ENCODE measurements at regions not wholly inside any gene's neighbourhood (a gene's known extent, or its start where the extent isn't known, plus 50 kb on each side); places are given as distances from the start of the nearest gene placed in this dataset.

DNA sequence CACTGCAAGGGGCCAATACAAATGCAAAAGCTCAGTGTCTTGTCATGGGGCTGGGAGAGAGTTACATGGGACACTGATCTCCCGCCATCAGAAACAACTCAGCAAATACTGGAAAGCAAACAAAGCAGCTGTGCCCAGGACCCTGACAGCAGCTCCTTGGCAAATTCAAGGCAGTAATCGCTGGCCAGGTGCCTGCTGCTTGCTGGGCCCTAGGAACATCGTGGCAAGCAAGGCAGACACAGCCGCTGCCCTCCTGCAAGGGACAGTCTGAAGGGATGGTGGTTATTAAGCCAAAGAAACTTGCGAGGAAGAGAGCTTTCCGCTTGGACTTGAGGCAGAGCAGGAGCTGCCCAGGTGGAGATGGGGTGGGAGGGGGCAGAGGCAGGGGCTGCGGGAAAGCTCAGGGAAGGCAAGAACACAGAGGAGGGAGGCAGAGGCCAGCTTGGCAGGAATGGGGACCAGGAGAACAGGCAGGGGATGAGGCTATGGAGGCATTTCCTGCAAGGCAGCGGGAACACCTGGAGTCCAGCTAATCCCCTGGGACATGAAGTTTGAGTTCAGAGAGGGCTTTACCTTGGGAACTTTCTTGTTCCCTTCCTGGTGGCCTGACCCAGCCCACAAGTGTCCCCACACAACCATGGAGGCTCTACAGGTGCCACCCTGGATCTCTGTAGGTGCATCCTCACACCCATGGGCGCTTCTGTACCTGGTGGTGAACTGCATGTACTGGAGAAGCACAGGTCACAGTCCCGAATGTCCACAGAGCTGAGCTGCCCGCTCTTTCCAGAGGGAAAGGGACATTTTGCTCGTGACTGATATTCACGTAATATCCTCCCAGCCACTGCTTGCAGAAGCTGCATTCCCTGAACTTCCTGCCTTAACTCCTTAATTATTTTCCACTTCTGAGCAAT is 78.7 kb upstream of the ATP2B2 start:
- DNase-seq (ENCODE audit: insufficient read length, low spot score): no peak
- no peak for FAIRE-seq

DNA sequence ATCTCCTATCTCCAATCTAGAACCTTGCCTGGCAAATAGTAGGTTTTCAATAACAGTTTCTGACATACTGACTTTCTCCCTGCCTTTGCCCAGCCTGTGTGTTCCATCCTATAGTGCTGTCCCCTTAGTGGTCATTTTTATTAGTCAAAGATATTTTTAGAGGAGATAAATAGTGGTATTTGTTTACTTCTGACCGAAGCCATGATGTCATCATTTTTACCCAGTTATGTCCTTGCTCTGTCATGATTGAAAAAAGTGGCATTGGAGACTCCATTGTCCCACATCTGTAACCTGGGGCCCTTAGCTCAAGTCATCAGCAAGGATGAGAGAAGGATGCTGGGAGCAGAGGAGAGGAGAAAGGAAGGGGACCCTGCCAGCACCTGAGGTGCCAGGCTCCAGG is 80.6 kb upstream of the ATP2B2 start:
- DNase-seq (ENCODE audit: insufficient read length, low spot score) (no peak), FAIRE-seq (no peak)

DNA sequence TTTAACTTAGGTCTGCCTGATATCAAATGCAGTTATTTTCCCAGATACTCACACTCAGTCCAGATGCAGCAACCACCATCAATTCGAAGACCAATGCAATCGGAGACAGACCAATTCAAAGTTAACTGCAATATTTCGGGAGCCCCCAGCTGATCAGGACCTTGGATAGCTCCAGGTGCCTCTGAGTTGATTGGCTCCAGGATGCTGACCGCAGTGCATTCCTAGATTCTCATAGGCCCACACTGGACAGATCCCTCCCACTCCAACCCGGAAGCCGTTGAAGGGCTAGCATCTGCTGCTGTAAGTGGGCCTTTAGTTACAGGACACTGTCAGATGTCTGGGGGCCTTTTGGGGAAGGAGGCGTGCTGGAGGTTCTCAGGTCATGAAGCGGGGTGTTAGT is 89.5 kb upstream of the ATP2B2 start:
- peak; percentile 28 for FAIRE-seq
- peak; percentile 32 for DNase-seq (ENCODE audit: insufficient read length, low spot score)

DNA sequence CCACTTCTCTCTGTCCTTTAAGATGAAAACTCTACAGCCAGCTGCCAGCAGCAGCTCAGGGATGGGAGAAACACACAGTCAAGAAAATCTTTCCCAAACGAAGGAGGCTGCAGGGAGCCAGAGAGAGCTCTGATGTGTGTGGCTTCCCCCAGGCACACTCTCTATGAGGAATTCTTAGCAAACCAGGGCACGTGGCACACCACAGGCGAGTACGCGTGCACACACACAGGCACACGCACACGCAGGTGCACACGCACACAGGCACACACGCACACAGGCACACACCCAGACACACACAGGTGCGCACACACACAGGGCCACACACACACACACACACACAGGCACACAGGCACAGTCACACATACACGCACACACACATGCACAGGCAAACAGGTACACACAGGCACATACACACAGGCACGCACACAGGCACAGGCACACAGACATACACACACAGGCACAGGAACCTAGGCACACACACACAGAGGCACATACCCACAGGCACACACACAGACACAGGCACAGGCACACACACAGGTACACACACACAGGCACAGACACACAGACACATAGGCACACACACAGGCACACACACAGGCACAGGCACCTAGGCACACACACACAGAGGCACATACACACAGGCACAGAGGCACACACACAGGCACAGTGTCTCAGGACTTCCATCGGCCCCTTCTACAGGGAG is 91.5 kb upstream of the ATP2B2 start:
- FAIRE-seq: no peak
- no peak for DNase-seq (ENCODE audit: insufficient read length, low spot score)

DNA sequence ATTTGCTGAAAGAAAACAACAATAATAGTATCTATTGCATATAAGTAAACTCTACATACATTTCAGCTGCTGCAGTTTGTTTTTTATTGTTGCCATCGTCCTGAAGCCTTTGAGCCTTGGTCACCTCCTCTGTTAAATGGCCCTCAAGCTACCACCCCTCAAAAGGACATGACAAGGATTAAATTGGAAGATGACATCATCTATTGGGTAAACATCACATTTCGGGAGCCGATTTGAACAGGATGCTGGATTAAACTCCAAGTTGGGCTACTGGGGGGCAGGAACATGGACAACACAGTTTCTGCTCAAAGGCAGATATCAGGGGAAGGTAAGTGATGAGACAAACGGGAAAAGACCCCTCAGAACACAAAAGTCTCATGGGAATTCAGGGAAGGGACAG is 92.3 kb upstream of the ATP2B2 start:
- FAIRE-seq (no peak), DNase-seq (ENCODE audit: insufficient read length, low spot score) (no peak)

DNA sequence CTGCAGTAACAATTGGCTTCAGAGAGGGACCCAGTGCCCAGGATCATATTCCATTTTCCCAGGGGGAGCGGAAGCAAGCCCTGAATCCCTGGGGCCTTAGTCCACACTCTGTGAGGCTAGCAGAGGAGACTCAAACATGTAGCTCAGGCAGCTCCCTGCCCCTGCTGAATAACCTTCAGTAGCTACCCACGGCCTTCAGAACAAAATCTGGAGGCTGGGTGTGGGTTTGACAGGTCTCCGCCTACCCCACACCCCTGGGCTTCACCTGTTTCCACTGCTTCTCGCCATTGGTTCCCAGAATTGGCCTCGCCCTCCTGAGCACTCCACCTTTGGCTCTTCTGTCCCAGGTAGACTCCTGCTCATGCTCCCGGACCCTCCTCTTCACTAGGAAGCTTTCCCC is 93.6 kb upstream of the ATP2B2 start:
- no peak for FAIRE-seq
- DNase-seq (ENCODE audit: insufficient read length, low spot score): no peak

DNA sequence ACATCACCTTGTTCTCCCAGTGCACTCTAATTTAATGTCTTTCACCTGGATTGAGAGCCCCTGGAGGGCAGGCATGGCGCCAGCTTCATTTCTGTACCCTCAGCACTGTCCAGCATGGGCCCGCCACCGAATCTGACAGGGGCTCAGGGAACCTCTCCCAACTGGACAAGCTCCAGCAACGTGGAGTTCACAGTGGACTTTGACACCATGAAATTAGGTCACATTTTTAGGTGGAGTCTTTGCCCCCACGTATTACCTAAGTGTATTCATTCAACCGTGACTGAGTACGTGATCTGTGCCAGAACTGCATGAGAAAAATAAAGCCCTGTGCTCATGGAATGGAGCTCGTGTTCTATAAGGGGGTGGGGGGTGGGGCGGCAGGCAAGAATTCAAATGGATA is 94.1 kb upstream of the ATP2B2 start:
- DNase-seq (ENCODE audit: insufficient read length, low spot score) (no peak), FAIRE-seq (no peak)

DNA sequence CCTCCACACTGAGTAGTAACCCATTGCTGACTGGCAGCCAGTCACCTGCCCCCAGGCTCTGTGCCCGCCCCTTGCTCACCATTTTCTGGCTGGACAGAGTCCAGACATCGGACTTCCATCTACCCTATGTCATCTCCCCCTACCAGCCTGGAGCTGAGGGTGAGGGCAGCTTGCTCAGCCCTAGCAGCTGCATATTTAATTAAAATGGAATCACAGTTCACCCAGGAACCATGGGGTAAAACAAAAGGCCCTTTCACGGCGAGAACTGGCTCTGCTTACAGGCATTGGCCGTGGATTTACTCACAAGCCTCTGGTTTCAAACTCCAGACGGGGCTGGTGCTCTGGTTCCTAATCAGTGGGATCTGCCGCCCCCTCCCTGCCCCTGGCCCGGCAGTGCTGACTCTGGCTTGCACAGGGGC is 94.9 kb upstream of the ATP2B2 start:
- FAIRE-seq (no peak), DNase-seq (ENCODE audit: insufficient read length, low spot score) (no peak)

DNA sequence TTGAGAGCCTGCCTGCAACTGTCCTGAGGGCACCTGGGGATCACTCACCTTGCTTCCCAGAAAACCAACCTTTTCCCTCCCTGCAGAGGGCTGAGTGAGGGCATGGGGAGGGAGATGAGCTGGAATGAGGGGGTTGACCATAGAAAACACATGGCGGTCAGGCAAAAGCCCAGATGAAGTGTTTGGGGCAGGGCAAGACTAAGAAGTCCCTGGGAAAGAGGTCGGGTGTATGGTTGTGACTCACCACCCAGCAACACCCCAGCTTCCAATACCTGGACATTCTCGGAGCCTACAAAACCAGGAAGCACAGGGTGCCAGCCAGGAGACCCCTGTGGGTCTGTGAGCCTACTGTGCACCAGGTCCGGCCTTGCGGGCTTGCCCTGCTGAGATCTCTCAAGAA is 95.3 kb upstream of the ATP2B2 start:
- FAIRE-seq (no peak), DNase-seq (ENCODE audit: insufficient read length, low spot score) (no peak)

DNA sequence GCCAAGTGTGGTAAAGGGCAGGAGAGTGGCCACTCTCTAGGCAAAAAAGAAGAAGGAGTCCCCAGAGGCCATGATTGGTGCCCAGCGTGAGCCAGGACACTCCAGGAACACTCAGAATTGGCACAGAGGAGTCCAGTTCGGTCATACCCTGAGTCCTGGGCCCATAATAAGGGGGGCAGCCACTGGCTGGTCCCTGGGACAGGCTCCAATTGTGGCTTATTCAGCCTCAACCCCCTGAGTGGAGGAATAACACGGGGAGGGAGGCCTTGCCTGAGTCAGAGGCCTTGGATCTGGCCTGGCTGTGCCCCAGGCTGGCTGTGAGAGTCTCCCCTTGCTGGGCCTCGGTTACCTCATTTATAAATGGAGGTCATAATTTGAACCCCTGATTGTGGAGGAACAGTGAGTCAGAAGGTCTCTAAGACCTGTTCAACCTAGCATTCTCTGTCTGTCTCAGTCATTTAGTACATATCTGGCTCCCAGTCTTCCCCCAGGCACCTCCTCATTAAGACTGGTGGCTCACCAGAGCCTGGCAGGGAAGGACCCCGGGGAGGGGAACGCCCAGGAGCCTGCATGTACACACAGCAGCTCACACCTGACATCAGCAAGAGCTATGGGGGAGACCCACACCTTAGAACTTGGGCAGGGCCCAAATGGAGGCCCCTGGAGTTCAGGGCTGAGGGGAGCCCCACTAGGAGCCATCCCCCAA is 95.9 kb upstream of the ATP2B2 start:
- FAIRE-seq (no peak), DNase-seq (ENCODE audit: insufficient read length, low spot score) (no peak)

DNA sequence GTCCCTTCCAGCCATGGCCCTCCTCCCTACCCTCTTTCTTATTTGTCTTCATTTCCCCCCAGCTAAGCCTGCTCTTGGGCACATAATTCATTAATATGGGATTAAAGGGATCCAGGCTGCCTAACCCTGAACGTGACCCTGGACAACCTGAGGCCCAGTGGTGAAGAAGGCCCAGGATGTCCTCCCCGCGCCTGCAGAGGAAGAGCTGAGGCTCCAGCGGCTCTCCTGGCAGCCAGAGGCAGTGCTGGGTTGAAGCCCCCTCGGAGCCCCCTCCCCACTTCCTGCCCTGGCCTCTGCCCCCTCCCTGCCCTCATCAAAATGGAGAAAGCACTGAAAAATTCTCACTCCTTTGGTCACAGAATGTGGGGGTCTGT is 96.5 kb upstream of the ATP2B2 start:
- no peak for FAIRE-seq
- no peak for DNase-seq (ENCODE audit: insufficient read length, low spot score)

DNA sequence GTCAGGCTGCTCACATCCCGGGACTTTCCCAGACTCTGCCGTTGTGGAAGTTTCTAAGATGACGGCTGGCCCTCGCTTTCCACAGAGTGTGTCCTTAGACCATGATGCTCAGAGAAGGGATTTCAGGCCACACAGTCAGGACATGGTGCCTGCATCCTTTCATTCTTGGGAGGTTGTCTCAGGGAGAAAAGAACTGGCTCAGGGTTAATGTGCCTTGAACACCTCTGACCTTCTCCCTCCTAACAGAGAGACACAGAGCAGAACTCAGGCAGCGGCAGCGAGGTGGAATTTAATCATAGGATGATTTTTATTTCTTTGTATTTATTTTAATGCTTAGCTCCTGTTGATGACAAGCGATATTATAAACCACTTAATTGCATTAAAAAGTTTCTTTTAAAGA is 96.9 kb upstream of the ATP2B2 start:
- DNase-seq (ENCODE audit: insufficient read length, low spot score) (no peak), FAIRE-seq (no peak)

DNA sequence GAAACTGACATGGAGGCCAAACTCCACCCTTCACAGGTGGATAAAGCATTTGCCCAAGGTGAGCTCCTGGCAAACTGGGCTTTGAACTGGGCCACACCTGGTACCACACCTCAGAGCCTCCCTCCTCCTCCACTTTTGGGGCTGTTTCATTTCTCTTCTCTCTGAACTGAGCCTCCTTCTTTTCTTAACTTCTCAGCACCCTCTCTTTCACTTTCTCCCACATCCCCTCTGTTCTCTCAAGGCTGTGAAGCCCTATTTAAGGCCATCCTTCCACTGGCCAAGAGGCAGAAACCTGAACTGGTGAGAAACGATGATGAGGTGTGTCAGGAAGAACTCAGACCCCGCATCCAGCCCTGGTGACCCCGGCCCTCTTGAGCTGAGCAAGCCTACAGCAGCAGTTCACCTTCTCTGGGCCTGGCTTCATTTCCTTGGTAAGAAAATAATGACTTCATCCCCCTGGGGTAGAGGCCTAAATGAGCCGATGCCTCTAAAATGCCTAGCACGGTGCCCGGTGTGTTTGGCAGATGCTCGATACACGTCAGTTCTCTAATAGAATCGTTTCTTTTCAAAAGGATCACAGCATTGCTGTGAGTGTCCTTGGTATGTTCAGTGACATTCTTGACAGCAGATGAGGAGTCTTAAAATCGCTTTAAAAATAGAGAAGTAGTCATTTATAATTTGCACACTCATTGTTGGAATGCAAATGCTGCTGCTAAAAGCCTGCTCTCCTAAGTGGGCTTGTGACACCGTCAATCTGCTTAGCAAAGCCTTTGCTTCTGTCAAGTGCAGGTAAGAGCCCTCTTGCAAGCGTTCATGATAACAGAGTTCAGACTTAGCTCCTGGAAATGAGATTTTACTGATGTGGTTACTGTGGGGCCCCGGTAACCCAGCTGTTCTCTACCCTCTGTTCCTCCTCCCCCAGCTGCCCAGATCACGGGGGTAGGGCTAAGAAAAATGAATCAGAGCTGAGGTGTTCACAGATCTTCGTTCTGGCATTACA is 97.7 kb upstream of the ATP2B2 start:
- DNase-seq (ENCODE audit: insufficient read length, low spot score) (no peak), FAIRE-seq (no peak)

DNA sequence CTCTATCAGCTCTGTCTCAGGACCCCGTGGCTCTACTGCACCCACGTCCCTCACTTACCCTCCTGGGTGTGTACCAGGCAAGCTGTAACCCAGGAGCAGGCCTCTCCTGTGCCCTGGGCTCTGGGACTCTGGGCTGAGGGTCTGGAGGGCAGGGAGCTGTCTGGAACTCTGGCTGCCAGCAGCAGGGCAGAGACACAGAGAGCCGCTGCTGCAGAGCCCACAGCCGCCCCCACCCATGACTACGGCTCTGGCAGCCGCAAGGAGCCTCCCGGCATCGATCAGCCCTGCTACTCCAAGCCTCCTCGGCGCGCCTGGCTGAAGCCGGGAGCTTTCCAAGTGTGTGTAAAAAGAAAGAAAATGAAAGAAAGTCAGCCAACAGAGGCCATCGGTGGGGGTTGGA is 103.7 kb upstream of the ATP2B2 start:
- DNase-seq (ENCODE audit: insufficient read length, low spot score) (no peak), FAIRE-seq (no peak)

DNA sequence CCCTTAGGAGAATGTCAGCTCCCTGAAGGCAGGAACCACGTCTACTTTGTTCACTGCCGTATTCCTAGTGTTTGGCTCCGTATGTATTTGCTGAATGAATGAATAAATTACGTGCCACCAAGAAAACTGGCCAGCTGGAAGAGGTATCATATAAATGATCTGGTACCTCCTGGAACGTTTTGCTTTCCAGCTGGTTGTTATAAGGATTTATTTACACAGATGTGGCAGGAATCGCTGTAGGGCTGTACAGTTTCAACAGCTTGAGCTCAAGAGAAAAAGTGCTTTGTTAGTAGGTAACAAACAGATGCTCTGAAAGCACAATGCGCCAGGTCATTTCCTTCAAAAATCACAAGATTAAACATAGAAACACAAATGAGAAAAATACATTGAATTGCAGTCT is 108.8 kb upstream of the ATP2B2 start:
- FAIRE-seq (no peak), DNase-seq (ENCODE audit: insufficient read length, low spot score) (no peak)

DNA sequence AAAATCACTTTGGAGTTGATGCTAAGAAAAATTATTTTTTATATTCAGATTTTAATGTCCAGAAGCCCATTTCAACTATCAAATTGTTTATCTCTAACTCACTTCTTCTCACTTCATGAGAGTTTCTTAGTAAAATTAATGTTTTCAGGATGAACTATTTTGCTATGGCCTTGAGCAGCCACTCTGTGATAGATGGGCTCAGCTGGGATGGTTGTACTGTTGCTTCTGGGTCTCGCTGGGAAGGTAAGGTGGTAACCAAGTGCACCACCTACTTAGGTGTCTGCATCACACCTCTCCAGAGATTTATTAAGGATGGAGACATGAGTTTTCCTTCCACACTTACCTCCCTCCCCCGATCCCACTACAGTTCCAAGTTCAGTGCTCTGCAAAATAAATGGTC is 110.3 kb upstream of the ATP2B2 start:
- no peak for DNase-seq (ENCODE audit: insufficient read length, low spot score)
- no peak for FAIRE-seq

DNA sequence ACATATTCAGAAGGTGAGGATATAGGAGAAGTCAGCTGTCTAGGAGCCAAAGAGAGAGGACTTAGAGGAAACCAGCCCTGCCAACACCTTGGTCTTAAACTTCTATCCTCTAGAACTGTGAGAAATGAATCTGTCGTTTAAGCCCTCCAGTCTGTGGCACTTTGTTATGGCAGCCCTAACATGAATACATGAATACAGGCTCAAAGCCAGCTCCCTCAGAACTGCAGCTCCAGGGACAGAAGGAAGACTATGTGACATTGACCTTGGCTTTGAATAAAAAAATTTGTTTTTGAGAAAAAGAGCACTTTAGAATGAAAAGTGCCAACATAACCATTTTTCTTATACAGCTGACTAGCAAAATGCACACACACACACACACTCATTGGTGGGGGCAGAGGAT is 110.9 kb upstream of the ATP2B2 start:
- no peak for FAIRE-seq
- no peak for DNase-seq (ENCODE audit: insufficient read length, low spot score)

DNA sequence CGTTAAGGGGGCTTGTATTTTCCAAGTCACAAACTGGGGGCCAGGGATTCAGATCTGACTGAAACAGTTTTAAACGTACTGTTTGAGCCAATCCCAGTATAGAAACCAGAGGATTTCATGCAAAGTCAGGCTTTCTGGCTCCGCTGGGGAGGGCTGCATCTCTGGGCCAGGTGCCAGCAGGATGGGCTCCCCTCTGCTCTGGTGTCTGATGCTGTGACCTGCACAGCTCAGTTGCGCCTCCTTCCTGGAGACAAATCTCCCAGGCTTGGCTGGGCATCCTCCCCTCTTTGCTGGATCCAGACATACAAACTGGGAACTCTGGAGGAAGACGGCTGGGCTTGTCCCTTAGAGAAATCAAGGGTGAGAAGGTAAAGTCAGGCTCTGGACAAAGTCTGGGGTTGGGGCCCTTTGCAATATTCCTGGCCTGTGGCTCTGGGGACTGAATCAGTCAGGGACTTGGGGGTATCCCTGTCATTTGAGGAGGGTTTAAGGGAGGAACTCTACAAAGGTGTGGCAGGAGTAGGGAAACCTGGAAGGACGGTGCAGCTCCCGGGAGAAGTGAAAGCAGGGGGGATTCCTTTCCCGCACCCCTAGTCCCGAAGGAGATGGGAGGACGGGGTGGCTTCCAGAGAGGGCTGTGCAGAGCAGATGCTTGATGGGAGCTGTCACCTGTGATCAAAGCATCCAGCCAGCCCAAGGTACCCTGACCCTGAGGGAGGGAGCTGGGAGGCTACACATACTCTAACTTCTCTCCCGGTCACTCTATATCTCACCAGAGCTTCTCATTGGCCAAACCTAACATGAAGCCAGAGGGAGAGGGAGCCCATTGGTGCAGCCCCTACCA is 114.8 kb upstream of the ATP2B2 start:
- DNase-seq (ENCODE audit: insufficient read length, low spot score): no peak
- FAIRE-seq: no peak

DNA sequence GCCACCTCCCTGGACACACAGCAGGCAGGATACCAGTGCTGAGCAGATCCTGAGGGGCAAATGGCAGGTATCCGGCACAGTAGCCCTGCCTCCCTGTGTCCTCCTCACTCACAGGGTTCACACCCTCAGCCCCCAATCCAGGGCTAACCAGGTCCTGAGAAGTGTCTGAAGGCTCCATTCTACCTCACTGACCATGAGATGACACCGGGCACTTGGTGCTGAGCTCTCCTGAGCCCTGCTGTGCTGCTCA is 115.4 kb upstream of the ATP2B2 start:
- FAIRE-seq (no peak), DNase-seq (ENCODE audit: insufficient read length, low spot score) (no peak)

All from GM19239 (cell line).